H1 (cell line): ENCODE measurements at regions not wholly inside any gene's neighbourhood (a gene's known extent, or its start where the extent isn't known, plus 50 kb on each side); places are given as distances from the start of the nearest gene placed in this dataset.

Source experiments
- BACH1 ChIP-seq: IDR thresholded peaks from 2 replicates; pipeline ENCODE4 v1.6.1; 2012; ENCODE audit warnings: low read length, improper control_type of control experiment
- CBX5 ChIP-seq: fragments of 300-800, 300-1000 bp; sonication (generic); IDR thresholded peaks from 2 replicates; pipeline ENCODE4 v1.7.1; 2016; ENCODE audit warnings: antibody characterized with exemption, low read length, low read depth
- CEBPB ChIP-seq: IDR thresholded peaks from 2 replicates; pipeline ENCODE4 v1.6.1; 2012; ENCODE audit warnings: low read depth, low read length
- CHD1 ChIP-seq: IDR thresholded peaks from 2 replicates; pipeline ENCODE4 v1.6.1; 2012; ENCODE audit warnings: low read depth, low read length, improper control_type of control experiment
- GABPA ChIP-seq: IDR thresholded peaks from 2 replicates; pipeline ENCODE4 v1.6.1; 2011; ENCODE audit warnings: mild to moderate bottlenecking, low read length, moderate library complexity, borderline replicate concordance; ENCODE audit not compliant: insufficient read depth
- KDM1A ChIP-seq: fragments of 200-600, 300-600 bp; sonication (generic); IDR thresholded peaks from 2 replicates; pipeline ENCODE4 v1.7.1; 2016; ENCODE audit warnings: mild to moderate bottlenecking, low read length, borderline replicate concordance
- SP2 ChIP-seq: IDR thresholded peaks from 2 replicates; pipeline ENCODE4 v1.6.1; 2012; ENCODE audit warnings: mild to moderate bottlenecking, low read length, inconsistent platforms
- TEAD4 ChIP-seq: IDR thresholded peaks from 2 replicates; pipeline ENCODE4 v1.6.1; 2012; ENCODE audit warnings: low read depth, low read length, inconsistent platforms, mixed read lengths

GRCh38 chr6:14582749-14583148, 465.2 kb downstream of the CD83 start (continued):
- TF ChIP-seq KDM1A (no peak), CEBPB (no peak), TEAD4 (no peak), GABPA (no peak), CHD1 (no peak), BACH1 (no peak), SP2 (no peak), CBX5 (no peak)
